HepG2 (cell line): ENCODE measurements at regions not wholly inside any gene's neighbourhood (a gene's known extent, or its start where the extent isn't known, plus 50 kb on each side); places are given as distances from the start of the nearest gene placed in this dataset.

Experiments used
- ATAC-seq: fragments of 200-7000 bp; cut with Tn5 transposase; 3 replicates; pipeline ENCODE4 v1.9.1; 2020; ENCODE audit warnings: mild to moderate bottlenecking, moderate library complexity
- BruUV-seq: library from RNA; stranded (reverse); fragments of 400-500 nt; replicated peaks from 2 replicates; lab custom pipeline; 2021; lab: Mats Ljungman, UMichigan
- CTCF ChIA-PET: fragments of 300-600 bp; formaldehyde crosslinking; extraction: SDS; loops from one replicate; lab custom pipeline; 2021; ENCODE audit warnings: low total read pairs, inconsistent platforms, low intra/inter-chr PET ratio; lab: Yijun Ruan, JAX
- POLR2A ChIA-PET: fragments of 350-600 bp; sonication (Branson Sonifier 250); formaldehyde crosslinking; loops from one replicate; lab custom pipeline; 2020; ENCODE audit warnings: antibody characterized with exemption, inconsistent platforms; lab: Yijun Ruan, JAX
- DNase-seq: peaks from one replicate; pipeline ENCODE4 v3.0.0-alpha.2; 2015; ENCODE audit warnings: low spot score
- FAIRE-seq: peaks from 3 replicates; lab custom pipeline; 2011; peaks lifted over from hg19 to GRCh38; lab: Jason Lieb, UNC
- H2AFZ ChIP-seq: one replicate; pipeline ENCODE4 v1.6.1; 2011; ENCODE audit warnings: low read length, inconsistent platforms
- H3K27ac ChIP-seq: fragments of 300-600 bp; 3 replicates; pipeline ENCODE4 v1.8.0; 2011; ENCODE audit warnings: mixed run types, mild to moderate bottlenecking, mixed read lengths, low read length, inconsistent platforms; ENCODE audit not compliant: insufficient read depth; ENCODE audit errors: extremely low read length
- H3K27me3 ChIP-seq, 2 experiments: fragments of 200-600 bp in 1 of 2; 2 replicates in 1 of 2; 3 replicates in 1 of 2; pipeline versions ENCODE4 v1.6.0 to v1.8.0; 2011; ENCODE audit warnings: low read length in 2 of 2, mild to moderate bottlenecking in 2 of 2, moderate library complexity in 2 of 2, inconsistent platforms in 1 of 2; ENCODE audit not compliant: insufficient read depth in 2 of 2, control insufficient read depth in 1 of 2
- H3K36me3 ChIP-seq, 2 experiments: fragments of 200-600 bp in 1 of 2; replicated peaks in 1 of 2; 2 replicates in 1 of 2; 3 replicates in 1 of 2; pipeline versions ENCODE4 v1.5.1 to v1.8.0; 2011; ENCODE audit warnings: low read length in 2 of 2, inconsistent platforms in 1 of 2; ENCODE audit not compliant: insufficient read depth in 2 of 2, control insufficient read depth in 1 of 2
- H3K4me1 ChIP-seq: 2 replicates; pipeline ENCODE4 v1.5.1; 2012; ENCODE audit warnings: low read length, inconsistent platforms; ENCODE audit not compliant: insufficient read depth
- H3K4me2 ChIP-seq: 2 replicates; pipeline ENCODE4 v1.6.0; 2011; ENCODE audit warnings: low read depth, low read length, inconsistent platforms
- H3K4me3 ChIP-seq, 3 experiments: fragments of 200-600 bp in 1 of 3; sonication (generic), shearing (Covaris generic) in 1 of 3; replicated peaks in 1 of 3; 2 replicates each; pipeline ENCODE4 v1.5.1; 2011 to 2016; ENCODE audit warnings: low read length in 3 of 3, inconsistent platforms in 2 of 3, low read depth in 2 of 3, mild to moderate bottlenecking in 2 of 3, control low read depth in 1 of 3, mixed read lengths in 1 of 3; ENCODE audit not compliant: insufficient read depth in 1 of 3
- H3K79me2 ChIP-seq: one replicate; pipeline ENCODE4 v1.6.1; 2011; ENCODE audit warnings: low read length, inconsistent platforms; ENCODE audit not compliant: insufficient read depth
- H3K9ac ChIP-seq: 2 replicates; pipeline ENCODE4 v1.6.0; 2011; ENCODE audit warnings: mild to moderate bottlenecking, low read depth, low read length, inconsistent platforms; ENCODE audit not compliant: insufficient read depth
- H3K9me3 ChIP-seq: 2 replicates; pipeline ENCODE4 v1.5.1; 2012; ENCODE audit warnings: mild to moderate bottlenecking, low read length
- H4K20me1 ChIP-seq: 2 replicates; pipeline ENCODE4 v1.6.0; 2011; ENCODE audit warnings: inconsistent platforms, mild to moderate bottlenecking, low read length, moderate library complexity; ENCODE audit not compliant: insufficient read depth
- DBP ChIP-seq: sonication (generic); formaldehyde crosslinking; IDR thresholded peaks from 2 replicates; pipeline ENCODE4 v1.4.0; 2020; ENCODE audit warnings: missing genetic modification reagents; ENCODE audit errors: not compliant biosample characterization
- ERF ChIP-seq: IDR thresholded peaks from 2 replicates; pipeline ENCODE4 v1.6.1; 2018; ENCODE audit warnings: missing biosample characterization, missing genetic modification reagents
- ESRRA ChIP-seq: sonication (generic); formaldehyde crosslinking; IDR thresholded peaks from 2 replicates; pipeline ENCODE4 v1.5.1; 2020; ENCODE audit warnings: mild to moderate bottlenecking, low read depth, missing genetic modification reagents
- FOSL2 ChIP-seq: sonication (generic); formaldehyde crosslinking; IDR thresholded peaks from 2 replicates; pipeline ENCODE4 v1.4.0; 2020; ENCODE audit warnings: missing genetic modification reagents
- NCOR1 ChIP-seq: fragments of 200-600 bp; sonication (generic); IDR thresholded peaks from 2 replicates; pipeline ENCODE4 v1.7.0; 2017; ENCODE audit warnings: antibody characterized with exemption, low read length, borderline replicate concordance
- REXO4 ChIP-seq: sonication (generic); formaldehyde crosslinking; IDR thresholded peaks from 2 replicates; pipeline ENCODE4 v1.8.0; 2022; ENCODE audit warnings: missing genetic modification reagents, mild to moderate bottlenecking, borderline replicate concordance
- SIN3B ChIP-seq: fragments of 150-350 bp; IDR thresholded peaks from 2 replicates; pipeline ENCODE4 v1.6.1; 2014; ENCODE audit warnings: low read length
- SRSF1 ChIP-seq: fragments of 200-400 bp; formaldehyde crosslinking; optimal IDR thresholded peaks from 2 replicates; pipeline ENCODE3; 2017; ENCODE audit warnings: mild to moderate bottlenecking, low read depth, low read length, moderate library complexity
- ZFX ChIP-seq: sonication (generic); formaldehyde crosslinking; IDR thresholded peaks from 2 replicates; pipeline ENCODE4 v1.4.0; 2020; ENCODE audit warnings: mild to moderate bottlenecking, low read depth, missing genetic modification reagents, moderate library complexity
- ZNF224 ChIP-seq: sonication (generic); formaldehyde crosslinking; IDR thresholded peaks from 2 replicates; pipeline ENCODE4 v1.5.0; 2020; ENCODE audit warnings: mild to moderate bottlenecking, missing genetic modification reagents
- ZNF280D ChIP-seq: sonication (generic); formaldehyde crosslinking; IDR thresholded peaks from 2 replicates; pipeline ENCODE4 v1.5.1; 2020; ENCODE audit warnings: mild to moderate bottlenecking, missing genetic modification reagents
- ZNF574 ChIP-seq: sonication (generic); formaldehyde crosslinking; IDR thresholded peaks from 2 replicates; pipeline ENCODE4 v1.4.0; 2020; ENCODE audit warnings: missing genetic modification reagents
- ZNF589 ChIP-seq: sonication (generic); formaldehyde crosslinking; conservative IDR thresholded peaks from 2 replicates; pipeline ENCODE4 v1.8.0; 2022; ENCODE audit warnings: mild to moderate bottlenecking, moderate library complexity, missing genetic modification reagents
- WGBS: methylation state at CpG from one replicate; pipeline ENCODE4 v1.1.6; 2017; ENCODE audit warnings: low lambda C conversion rate; 5-methylcytosine and 5-hydroxymethylcytosine counted together
- in situ Hi-C: cut with HindIII; loops from 2 replicates; pipeline ENCODE4 v1.10.0; 2017; ENCODE audit warnings: low pct_unique_long_range_greater_than_20kb; ENCODE audit not compliant: extremely low pct_ligation_motif_present
- intact Hi-C: fragments of 100-400 bp; cut with micrococcal nuclease; formaldehyde crosslinking; loops from one replicate; pipeline ENCODE4 v1.10.0; 2022; ENCODE audit not compliant: unreplicated experiment

GRCh38 chrX:82161195-82161594, 959.3 kb downstream of the SH3BGRL start:
- 4% methylated on average over 2 of the region's 2 CpGs for WGBS

More at GRCh38 chrX:82161195-82161594, 959.3 kb downstream of the SH3BGRL start:
- Histone ChIP-seq H3K79me2 (no peaks in the 10 kb centered on the region), H3K27me3 (no peaks in the 10 kb centered on the region), H4K20me1 (no peaks in the 10 kb centered on the region), H3K4me3 (no peak overlapping the region), H2AFZ (no peak overlapping the region), H3K36me3 (no peaks in the 10 kb centered on the region), H3K9me3 (peaks cover 46% of the 10 kb centered on the region), H3K4me1 (no peaks in the 10 kb centered on the region), H3K27ac (no peak overlapping the region), H3K9ac (no peak overlapping the region), H3K4me2 (no peak overlapping the region)
- ChIA-PET CTCF (no interaction called here), POLR2A (no interaction called here)
- TF ChIP-seq REXO4 (CRISPR knock-in tag), result no peak
- no peak for TF ChIP-seq NCOR1
- no peak for TF ChIP-seq FOSL2 (CRISPR knock-in tag)
- no peak for TF ChIP-seq SRSF1
- TF ChIP-seq ZNF224 (CRISPR knock-in tag), result no peak
- no peak for TF ChIP-seq ESRRA (CRISPR knock-in tag)
- no peak for TF ChIP-seq SIN3B
- TF ChIP-seq ZFX (CRISPR knock-in tag), result no peak
- no peak for TF ChIP-seq ZNF589 (CRISPR knock-in tag)
- TF ChIP-seq DBP (CRISPR knock-in tag), result no peak
- TF ChIP-seq ZNF280D, result no peak
- TF ChIP-seq ERF (CRISPR knock-in tag), result no peak
- no peak for TF ChIP-seq ZNF574 (CRISPR knock-in tag)
- ATAC-seq (no peak), DNase-seq (no peak), FAIRE-seq (no peak)
- intact Hi-C loops, result no loop called here
- BruUV-seq, result no TSS peak
- in situ Hi-C loops, result no loop called here
